GM23338 (cell line): ENCODE measurements at regions not wholly inside any gene's neighbourhood (a gene's known extent, or its start where the extent isn't known, plus 50 kb on each side); places are given as distances from the start of the nearest gene placed in this dataset.

Experiments used
- ATAC-seq: fragments of 200-7000 bp; cut with Tn5 transposase; 3 replicates; pipeline ENCODE4 v1.9.1; 2020
- DNase-seq: peaks from one replicate; pipeline ENCODE4 v3.0.0-alpha.2; 2015; ENCODE audit warnings: low spot score
- H2AFZ ChIP-seq: fragments of 200-600 bp; sonication (generic); 2 replicates; pipeline ENCODE4 v1.8.0; 2016; ENCODE audit warnings: antibody characterized with exemption, mild to moderate bottlenecking, moderate library complexity
- H3F3A ChIP-seq: fragments of 200-600 bp; sonication (generic); replicated peaks from 2 replicates; pipeline ENCODE4 v1.8.0; 2017; ENCODE audit warnings: antibody characterized with exemption, mixed run types, low read depth
- H3K27ac ChIP-seq: fragments of 200-600 bp; sonication (generic); 2 replicates; pipeline ENCODE4 v1.6.1; 2016; ENCODE audit warnings: low read depth
- H3K27me3 ChIP-seq: fragments of 200-600 bp; sonication (generic); 2 replicates; pipeline ENCODE4 v1.8.0; 2016; ENCODE audit warnings: mild to moderate bottlenecking, mixed run types, moderate library complexity; ENCODE audit not compliant: insufficient read depth
- H3K36me3 ChIP-seq: fragments of 200-600 bp; sonication (generic); 2 replicates; pipeline ENCODE4 v1.8.0; 2016; ENCODE audit warnings: mild to moderate bottlenecking; ENCODE audit not compliant: insufficient read depth
- H3K4me1 ChIP-seq: fragments of 200-600 bp; sonication (generic); 2 replicates; pipeline ENCODE4 v1.8.0; 2016; ENCODE audit warnings: mild to moderate bottlenecking, moderate library complexity; ENCODE audit not compliant: insufficient read depth
- H3K4me2 ChIP-seq: fragments of 200-600 bp; sonication (generic); 2 replicates; pipeline ENCODE4 v1.7.1; 2017; ENCODE audit warnings: mixed run types
- H3K4me3 ChIP-seq: fragments of 200-600 bp; sonication (generic); 2 replicates; pipeline ENCODE4 v1.6.1; 2016; ENCODE audit warnings: mixed run types
- H3K79me2 ChIP-seq: fragments of 200-600 bp; sonication (generic); replicated peaks from 2 replicates; pipeline ENCODE4 v1.8.0; 2017; ENCODE audit warnings: mild to moderate bottlenecking; ENCODE audit not compliant: insufficient read depth
- H3K9me2 ChIP-seq: fragments of 200-600 bp; sonication (generic); 2 replicates; pipeline ENCODE4 v1.8.0; 2017; ENCODE audit not compliant: insufficient read depth
- H4K20me1 ChIP-seq: fragments of 200-600 bp; sonication (generic); replicated peaks from 2 replicates; pipeline ENCODE4 v1.8.0; 2017; ENCODE audit warnings: mild to moderate bottlenecking; ENCODE audit not compliant: insufficient read depth
- H3K27ac Mint-ChIP-seq: 2 replicates; pipeline ENCODE4 v1.8.0; 2020; ENCODE audit warnings: inconsistent platforms, mild to moderate bottlenecking, moderate library complexity, mixed read lengths
- H3K27me3 Mint-ChIP-seq: 3 replicates; pipeline ENCODE4 v1.8.0; 2022; ENCODE audit warnings: low read depth, mild to moderate bottlenecking, moderate library complexity, mixed read lengths, inconsistent platforms; ENCODE audit not compliant: insufficient read depth, poor library complexity
- H3K36me3 Mint-ChIP-seq: 3 replicates; pipeline ENCODE4 v1.8.0; 2021; ENCODE audit warnings: low read depth, mild to moderate bottlenecking, inconsistent platforms, moderate library complexity, mixed read lengths
- H3K4me1 Mint-ChIP-seq: 3 replicates; pipeline ENCODE4 v1.8.0; 2020; ENCODE audit warnings: mild to moderate bottlenecking, inconsistent platforms, mixed read lengths
- H3K4me3 Mint-ChIP-seq: 3 replicates; pipeline ENCODE4 v1.8.0; 2021; ENCODE audit warnings: moderate library complexity, mild to moderate bottlenecking, inconsistent platforms, mixed read lengths
- H3K9me3 Mint-ChIP-seq: 3 replicates; pipeline ENCODE4 v1.8.0; 2020; ENCODE audit warnings: moderate library complexity, mild to moderate bottlenecking, inconsistent platforms, mixed read lengths
- CTCF ChIP-seq, 2 experiments: fragments of 200-600 bp in 1 of 2; sonication (generic) in 1 of 2; conservative IDR thresholded peaks; 2 replicates each; pipeline versions ENCODE4 v1.5.1 to v1.6.1; 2016 to 2017; ENCODE audit warnings: antibody characterized with exemption in 2 of 2, low read depth in 2 of 2, mild to moderate bottlenecking in 2 of 2, moderate library complexity in 1 of 2
- EZH2 ChIP-seq: fragments of 200-600 bp; sonication (generic); IDR thresholded peaks from one replicate; pipeline ENCODE4 v1.8.0; 2017; ENCODE audit warnings: antibody characterized with exemption, mild to moderate bottlenecking, low read depth; ENCODE audit not compliant: unreplicated experiment
- POLR2AphosphoS5 ChIP-seq: IDR thresholded peaks from 2 replicates; pipeline ENCODE4 v1.6.1; 2016; ENCODE audit warnings: antibody characterized with exemption, low read depth
- REST ChIP-seq: IDR thresholded peaks from one replicate; pipeline ENCODE4 v1.6.1; 2018; ENCODE audit warnings: antibody characterized with exemption; ENCODE audit not compliant: unreplicated experiment
- ZNF114 ChIP-seq: fragments of 250-450 bp; sonication (Bioruptor Pico); IDR thresholded peaks from 2 replicates; pipeline ENCODE4 v1.5.0; 2020; ENCODE audit warnings: mild to moderate bottlenecking, moderate library complexity
- ZNF331 ChIP-seq: fragments of 250-450 bp; sonication (Bioruptor Pico); IDR thresholded peaks from 2 replicates; pipeline ENCODE4 v1.5.0; 2020; ENCODE audit warnings: low read depth, mild to moderate bottlenecking, moderate library complexity
- ZNF462 ChIP-seq: fragments of 250-450 bp; sonication (Bioruptor Pico); IDR thresholded peaks from 2 replicates; pipeline ENCODE4 v1.5.0; 2020; ENCODE audit warnings: mild to moderate bottlenecking, moderate library complexity

GRCh38 chr10:8533462-8533861, 479.0 kb downstream of the GATA3 start (continued):
- TF ChIP-seq REST (no peak), ZNF331 (CRISPR knock-in tag) (no peak), POLR2AphosphoS5 (no peak), ZNF114 (CRISPR knock-in tag) (no peak), CTCF (conservative IDR thresholded peaks at IDR 0.05; ENCODE audit: low read depth in 2 of 2) (no peak)

GRCh38 chr10:8534096-8534495, 479.6 kb downstream of the GATA3 start:
- Mint-ChIP-seq H3K9me3 (no peaks in the 10 kb centered on the region; the same call in 2 of the 3 replicates), H3K4me3 (no peak overlapping the region), H3K4me1 (no peaks in the 10 kb centered on the region), H3K36me3 (no peaks in the 10 kb centered on the region), H3K27me3 (peaks cover 8% of the 10 kb centered on the region), H3K27ac (no peak overlapping the region)
- Histone ChIP-seq H3K27me3 (no peaks in the 10 kb centered on the region), H3K4me1 (no peaks in the 10 kb centered on the region), H3F3A (no peaks in the 10 kb centered on the region), H3K27ac (no peak overlapping the region), H3K4me2 (no peak overlapping the region), H3K9me2 (no peaks in the 10 kb centered on the region), H2AFZ (no peak overlapping the region), H3K79me2 (no peaks in the 10 kb centered on the region), H4K20me1 (no peaks in the 10 kb centered on the region), H3K4me3 (no peak overlapping the region), H3K36me3 (no peaks in the 10 kb centered on the region)
- DNase-seq, result no peak
- ATAC-seq, result no peak
- TF ChIP-seq EZH2 (no peak), ZNF462 (CRISPR knock-in tag) (no peak), REST (no peak)
